ENCODE measurements at regions not wholly inside any gene's neighbourhood (a gene's known extent, or its start where the extent isn't known, plus 50 kb on each side); places are given as distances from the start of the nearest gene placed in this dataset.
"Not testable (repeated sequence)": the region's sequence is repeated elsewhere in the genome, so short reads cannot be mapped to it uniquely, and the experiment has no call there.

GRCh38 chr11:91326751-91327150, 897.9 kb upstream of the FAT3 start:
- no peak for DNase-seq (ENCODE audit: low read depth in 2 of 2)

- DNase-seq (ENCODE audit: low read depth in 2 of 2) = no peak
Observed at GRCh38 chr11:91326280-91326679, 898.3 kb upstream of the FAT3 start.

GRCh38 chr11:91314521-91314920, 910.1 kb upstream of the FAT3 start:
- DNase-seq (ENCODE audit: low read depth in 2 of 2) = no peak

- DNase-seq (ENCODE audit: low read depth in 2 of 2) = no peak
Observed at GRCh38 chr11:91312541-91312940, 912.1 kb upstream of the FAT3 start.

GRCh38 chr11:91310085-91310484, 914.5 kb upstream of the FAT3 start:
- no peak for DNase-seq (ENCODE audit: low read depth in 2 of 2)

- no peak for DNase-seq (ENCODE audit: low read depth in 2 of 2)
Observed at GRCh38 chr11:91308069-91308468, 916.5 kb upstream of the FAT3 start.

- DNase-seq (ENCODE audit: low read depth in 2 of 2) = no peak
Observed at GRCh38 chr11:91305402-91305801, 919.2 kb upstream of the FAT3 start.

GRCh38 chr11:91303749-91304148, 920.9 kb upstream of the FAT3 start:
- DNase-seq (ENCODE audit: low read depth in 2 of 2) = no peak

- DNase-seq (ENCODE audit: low read depth in 2 of 2) = no peak
Observed at GRCh38 chr11:91299980-91300379, 924.6 kb upstream of the FAT3 start.

GRCh38 chr11:91296629-91297028, 928.0 kb upstream of the FAT3 start:
- DNase-seq (ENCODE audit: low read depth in 2 of 2) = no peak

- DNase-seq (ENCODE audit: low read depth in 2 of 2) = no peak
Observed at GRCh38 chr11:91295591-91295990, 929.0 kb upstream of the FAT3 start.

GRCh38 chr11:91293119-91293518, 931.5 kb upstream of the FAT3 start:
- DNase-seq (ENCODE audit: low read depth in 2 of 2) = no peak

GRCh38 chr11:91272089-91272488, 952.5 kb upstream of the FAT3 start:
- no peak for DNase-seq (ENCODE audit: low read depth in 2 of 2)

GRCh38 chr11:91268512-91269295, 955.9 kb upstream of the FAT3 start:
- DNase-seq (ENCODE audit: low read depth in 2 of 2) = not testable (repeated sequence)

- no peak for DNase-seq (ENCODE audit: low read depth in 2 of 2)
Observed at GRCh38 chr11:91265946-91266345, 958.7 kb upstream of the FAT3 start.

- no peak for DNase-seq (ENCODE audit: low read depth in 2 of 2)
Observed at GRCh38 chr11:91264481-91264880, 960.1 kb upstream of the FAT3 start.

GRCh38 chr11:91263496-91264365, 960.9 kb upstream of the FAT3 start:
- DNase-seq (ENCODE audit: low read depth in 2 of 2) = no peak

- DNase-seq (ENCODE audit: low read depth in 2 of 2) = no peak
Observed at GRCh38 chr11:91261513-91261912, 963.1 kb upstream of the FAT3 start.

- no peak for DNase-seq (ENCODE audit: low read depth in 2 of 2)
Observed at GRCh38 chr11:91258876-91259275, 965.7 kb upstream of the FAT3 start.

GRCh38 chr11:91257667-91258066, 967.0 kb upstream of the FAT3 start:
- no peak for DNase-seq (ENCODE audit: low read depth in 2 of 2)

GRCh38 chr11:91248199-91248807, 976.3 kb upstream of the FAT3 start:
- DNase-seq (ENCODE audit: low read depth in 2 of 2) = no peak

- no peak for DNase-seq (ENCODE audit: low read depth in 2 of 2)
Observed at GRCh38 chr11:91247009-91247735, 977.4 kb upstream of the FAT3 start.

All from stimulated activated CD4-positive, alpha-beta T cell treated with anti-CD3 and anti-CD28 coated beads, Interleukin-1b, Interleukin-23, amount 100 ng/mL, for 4 hours (primary cell).